Spleen (tissue), 11 donors: ENCODE measurements at regions not wholly inside any gene's neighbourhood (a gene's known extent, or its start where the extent isn't known, plus 50 kb on each side); places are given as distances from the start of the nearest gene placed in this dataset.

Experiments used
- DNase-seq: peaks from one replicate; pipeline ENCODE4 v3.0.0-alpha.2; 2020
- H3K27ac ChIP-seq, 8 donors: fragments of 200-600 bp; sonication (generic) in 7 of 8; 1 replicate in 4 of 8; 2 replicates in 4 of 8; pipeline versions ENCODE4 v1.5.0 to v1.8.0; 2016 to 2021; ENCODE audit warnings: inconsistent platforms in 4 of 8, mild to moderate bottlenecking in 4 of 8, moderate library complexity in 1 of 8
- H3K27me3 ChIP-seq, 7 donors: fragments of 200-600 bp; sonication (generic) in 6 of 7; replicated peaks in 1 of 7; 1 replicate in 4 of 7; 2 replicates in 3 of 7; pipeline versions ENCODE4 v1.5.0 to v1.8.0; 2016 to 2021; ENCODE audit warnings: inconsistent platforms in 3 of 7, mild to moderate bottlenecking in 1 of 7
- H3K36me3 ChIP-seq, 6 donors: fragments of 200-600 bp; sonication (generic) in 5 of 6; 1 replicate in 4 of 6; 2 replicates in 2 of 6; pipeline versions ENCODE4 v1.5.0 to v1.8.0; 2016 to 2021; ENCODE audit warnings: inconsistent platforms in 2 of 6
- H3K4me1 ChIP-seq, 6 donors: fragments of 200-600 bp; sonication (generic) in 5 of 6; 1 replicate in 3 of 6; 2 replicates in 3 of 6; pipeline versions ENCODE4 v1.5.0 to v1.8.0; 2016 to 2021; ENCODE audit warnings: inconsistent platforms in 3 of 6
- H3K4me3 ChIP-seq, 8 donors: fragments of 200-600 bp; sonication (generic) in 7 of 8; 1 replicate in 4 of 8; 2 replicates in 4 of 8; pipeline versions ENCODE4 v1.5.0 to v1.8.0; 2016 to 2021; ENCODE audit warnings: inconsistent platforms in 4 of 8, mild to moderate bottlenecking in 4 of 8, moderate library complexity in 2 of 8
- H3K9me3 ChIP-seq, 8 donors: fragments of 200-600 bp; sonication (generic) in 7 of 8; 1 replicate in 4 of 8; 2 replicates in 4 of 8; pipeline versions ENCODE4 v1.5.0 to v1.8.0; 2016 to 2021; ENCODE audit warnings: inconsistent platforms in 4 of 8
- CTCF ChIP-seq, 11 experiments: fragments of 200-600 bp in 7 of 11; fragments of 450-650 bp in 4 of 11; sonication (generic) in 4 of 11; IDR thresholded peaks in 8 of 11; conservative IDR thresholded peaks in 3 of 11; 1 replicate in 7 of 11; 2 replicates in 4 of 11; pipeline versions ENCODE4 v1.4.0 to v1.8.0; 2016 to 2021; ENCODE audit warnings: antibody characterized with exemption in 11 of 11, inconsistent platforms in 4 of 11, mild to moderate bottlenecking in 1 of 11
- POLR2A ChIP-seq, 3 donors: fragments of 450-650 bp; IDR thresholded peaks; one replicate each; pipeline ENCODE4 v1.5.1; 2017; ENCODE audit warnings: antibody characterized with exemption in 3 of 3, mild to moderate bottlenecking in 1 of 3
- POLR2AphosphoS5 ChIP-seq, 3 donors: sonication (generic); formaldehyde crosslinking; IDR thresholded peaks; one replicate each; pipeline ENCODE4 v1.5.1; 2017; ENCODE audit warnings: antibody characterized with exemption in 3 of 3
- WGBS, 5 donors: extraction: QIAGEN DNeasy Blood & Tissue Kit in 3 of 5; methylation state at CpG; one replicate each; pipeline versions ENCODE4 v1.1.5 to v1.1.7; 2013 to 2018; 5-methylcytosine and 5-hydroxymethylcytosine counted together
- intact Hi-C: fragments of 100-400 bp; cut with DNase I; formaldehyde crosslinking; loops from one replicate; pipeline ENCODE4 v1.15.0; 2023; ENCODE audit warnings: low total_unique reads
- donor health status: healthy with polysubstance abuse.
- donor health status: DM: no; HTN: no; CAD: no; lungs with moderate emphysema.
- donor health status: DM: no; HTN: no; CAD: no.
- donor health status: Bipolar disorder and iron deficiency.
- donor health status: healthy.
- donor health status: DM: no; HTN: no; CAD: no.
- donor health status: DM: yes; HTN: yes; CAD: no.

GRCh38 chr1:60367532-60367931 lies 294.0 kb upstream of the C1orf87 start:
- peak; percentile 67 for DNase-seq
- TF ChIP-seq POLR2AphosphoS5 (IDR thresholded peaks at IDR 0.05): peak in 2 of 3 donors; percentile 34 to 43
- TF ChIP-seq POLR2A (IDR thresholded peaks at IDR 0.05): no peak
- Histone ChIP-seq H3K36me3 (no peaks in the 10 kb centered on the region), H3K27me3 (no peaks in the 10 kb centered on the region), H3K4me1 (no peaks in the 10 kb centered on the region), H3K27ac (peak overlapping the region in 5 of 8 donors; percentile 21 to 53 (median 40)), H3K9me3 (peaks cover 0 to 21% (median 4%) of the 10 kb centered on the region in 8 donors), H3K4me3 (no peak overlapping the region)
- 24 to 46% (median 37%) methylated on average over 7 of the region's 7 CpGs for WGBS, 5 donors
- intact Hi-C loops: no loop called here

- intact Hi-C loops: no loop called here
- Histone ChIP-seq H3K36me3 (no peaks in the 10 kb centered on the region), H3K27ac (no peak overlapping the region), H3K4me3 (no peak overlapping the region), H3K4me1 (no peaks in the 10 kb centered on the region), H3K9me3 (peaks cover 0 to 7% (median 0%) of the 10 kb centered on the region in 8 donors), H3K27me3 (no peaks in the 10 kb centered on the region)
- no peak for DNase-seq
- TF ChIP-seq CTCF (IDR thresholded peaks at IDR 0.05 in 8 of 11, conservative IDR thresholded peaks at IDR 0.05 in 3 of 11): no peak
- TF ChIP-seq POLR2A (IDR thresholded peaks at IDR 0.05): no peak
- TF ChIP-seq POLR2AphosphoS5 (IDR thresholded peaks at IDR 0.05): no peak
- 85 to 88% (median 87%) methylated on average over 3 of the region's 3 CpGs for WGBS, 5 donors
Observed at GRCh38 chr1:60359431-60359830, 285.9 kb upstream of the C1orf87 start.

GRCh38 chr1:60350531-60350930 lies 277.0 kb upstream of the C1orf87 start:
- Histone ChIP-seq H3K9me3 (no peaks in the 10 kb centered on the region), H3K27ac (no peak overlapping the region), H3K36me3 (no peaks in the 10 kb centered on the region), H3K27me3 (no peaks in the 10 kb centered on the region), H3K4me1 (no peaks in the 10 kb centered on the region), H3K4me3 (no peak overlapping the region)
- TF ChIP-seq POLR2AphosphoS5 (IDR thresholded peaks at IDR 0.05) (no peak), CTCF (IDR thresholded peaks at IDR 0.05 in 8 of 11, conservative IDR thresholded peaks at IDR 0.05 in 3 of 11) (no peak), POLR2A (IDR thresholded peaks at IDR 0.05) (no peak)
- no peak for DNase-seq
- intact Hi-C loops: no loop called here

- H3K27ac ChIP-seq: no peak overlapping the region
- WGBS, 5 donors: 79 to 94% (median 87%) methylated on average over 1 of the region's 1 CpG
- H3K4me3 ChIP-seq: no peak overlapping the region
- intact Hi-C loops: no loop called here
- H3K27me3 ChIP-seq: no peaks in the 10 kb centered on the region
- no peaks in the 10 kb centered on the region for H3K36me3 ChIP-seq
- H3K9me3 ChIP-seq: no peaks in the 10 kb centered on the region
- H3K4me1 ChIP-seq: no peaks in the 10 kb centered on the region
- TF ChIP-seq CTCF (IDR thresholded peaks at IDR 0.05 in 8 of 11, conservative IDR thresholded peaks at IDR 0.05 in 3 of 11): no peak
- DNase-seq: no peak
Observed at GRCh38 chr1:60348884-60349283, 275.3 kb upstream of the C1orf87 start.

GRCh38 chr1:60345621-60346020 lies 272.1 kb upstream of the C1orf87 start:
- intact Hi-C loops: no loop called here
- Histone ChIP-seq H3K9me3 (no peaks in the 10 kb centered on the region), H3K4me3 (no peak overlapping the region), H3K27ac (peak overlapping the region in 4 of 8 donors; percentile 44 to 50 (median 48)), H3K4me1 (peaks cover 0 to 6% (median 0%) of the 10 kb centered on the region in 6 donors), H3K36me3 (no peaks in the 10 kb centered on the region), H3K27me3 (no peaks in the 10 kb centered on the region)
- WGBS, 5 donors: 87 to 98% (median 93%) methylated on average over 1 of the region's 1 CpG
- DNase-seq: no peak
- no peak for TF ChIP-seq CTCF (IDR thresholded peaks at IDR 0.05 in 8 of 11, conservative IDR thresholded peaks at IDR 0.05 in 3 of 11)
